HG03354 (cell line): ENCODE measurements at regions not wholly inside any gene's neighbourhood (a gene's known extent, or its start where the extent isn't known, plus 50 kb on each side); places are given as distances from the start of the nearest gene placed in this dataset.
"Not testable (repeated sequence)": the region's sequence is repeated elsewhere in the genome, so short reads cannot be mapped to it uniquely, and the experiment has no call there.

Experiments
- ATAC-seq: cut with Tn5 transposase; IDR thresholded peaks from one replicate; pipeline ENCODE4 v1.9.1; 2021; ENCODE audit warnings: mild to moderate bottlenecking; ENCODE audit not compliant: unreplicated experiment, poor library complexity, severe bottlenecking

DNA sequence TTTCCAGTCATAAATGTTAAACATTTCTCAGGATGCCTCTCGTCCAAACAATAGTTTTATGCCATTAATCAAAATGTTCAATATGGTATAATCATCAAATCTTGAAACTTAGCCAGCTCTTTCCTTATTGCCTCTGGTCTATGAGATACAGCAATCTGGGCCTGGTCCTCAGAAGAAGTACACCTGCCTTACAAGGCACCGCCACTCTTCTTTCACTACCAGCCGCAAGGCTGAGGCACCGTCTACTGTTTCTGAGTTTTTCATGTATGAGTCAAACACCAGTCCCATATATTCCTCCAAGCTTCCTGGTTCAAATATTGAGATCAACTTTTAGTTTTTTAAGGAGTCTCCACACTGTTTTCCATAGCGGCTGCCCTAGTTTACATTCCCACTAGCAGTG, 600.6 kb upstream of the FAT3 start:
- no peak for ATAC-seq

DNA sequence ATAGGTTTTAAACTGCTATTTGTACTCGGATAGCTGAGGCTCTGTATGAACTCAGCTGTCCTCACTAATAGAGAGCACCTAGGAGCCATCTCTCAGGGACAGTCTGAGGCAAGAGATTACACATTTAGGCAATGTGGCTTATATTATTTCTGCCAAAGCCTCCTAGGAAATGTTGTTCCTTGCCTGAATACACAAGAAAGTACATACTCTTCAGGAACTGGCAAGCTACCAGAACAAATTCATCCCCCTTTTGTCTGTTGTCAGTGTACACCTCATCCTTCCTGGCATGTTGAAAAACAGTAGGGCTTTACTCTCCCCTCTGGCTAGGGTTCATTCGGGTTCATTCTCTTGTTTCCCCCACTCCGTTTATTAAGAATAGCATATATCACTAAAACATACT, 615.9 kb upstream of the FAT3 start:
- no peak for ATAC-seq

DNA sequence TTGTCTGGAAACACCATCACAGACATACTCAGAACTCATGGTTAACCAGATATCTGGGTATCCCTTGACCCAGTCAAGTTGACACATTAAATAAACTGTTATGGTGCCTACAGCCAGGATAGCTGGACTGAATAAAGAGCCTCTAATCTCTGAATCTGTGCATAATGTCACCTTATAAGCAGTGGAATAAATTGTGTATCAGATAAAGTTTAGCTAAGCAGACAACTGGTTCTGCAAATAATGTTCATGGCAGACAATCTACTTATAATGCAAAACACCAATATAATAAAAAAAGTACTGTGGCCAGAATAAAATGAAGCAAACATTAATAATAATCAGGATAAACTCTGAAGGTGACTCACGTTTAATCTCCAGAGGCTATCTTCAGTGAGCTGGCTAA, 628.5 kb upstream of the FAT3 start:
- ATAC-seq, result no peak

DNA sequence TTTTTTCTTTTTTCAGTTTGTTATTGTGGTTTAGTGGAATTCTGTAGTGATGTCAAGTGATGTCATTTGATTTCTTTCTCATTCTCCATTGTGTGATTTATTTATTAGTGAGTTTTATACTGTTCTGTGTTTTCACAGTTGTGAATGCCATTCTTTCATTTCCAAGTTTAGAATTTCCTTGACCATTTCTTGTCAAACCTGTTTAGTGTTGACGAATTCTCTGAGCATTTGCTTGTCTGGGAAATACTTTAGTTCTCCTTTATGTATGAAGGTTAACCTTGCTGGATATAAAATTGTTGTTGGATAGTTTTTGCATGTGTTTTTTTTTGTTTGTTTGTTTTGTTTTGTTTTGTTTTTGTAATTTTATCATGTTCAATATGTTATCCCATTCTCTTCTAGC, 633.6 kb upstream of the FAT3 start:
- no peak for ATAC-seq

DNA sequence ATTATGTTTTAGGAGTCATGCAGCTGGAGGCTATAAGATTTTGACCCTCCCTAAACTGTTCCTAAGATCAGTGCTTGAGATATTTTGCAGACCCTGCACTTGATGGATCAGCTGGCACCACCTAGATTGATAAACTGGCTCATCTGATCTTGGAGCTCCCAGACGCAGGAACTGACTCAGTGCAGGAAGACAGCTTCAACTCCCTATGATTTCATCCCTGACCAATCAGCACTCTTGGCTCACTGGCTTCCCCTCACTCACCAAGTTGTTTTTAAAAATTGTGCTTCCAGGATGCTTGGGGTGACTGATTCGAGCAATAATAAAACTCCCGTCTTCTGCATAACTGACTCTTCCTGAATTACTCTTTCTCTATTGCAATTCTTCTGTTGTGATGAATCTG, 637.5 kb upstream of the FAT3 start:
- ATAC-seq, result no peak

DNA sequence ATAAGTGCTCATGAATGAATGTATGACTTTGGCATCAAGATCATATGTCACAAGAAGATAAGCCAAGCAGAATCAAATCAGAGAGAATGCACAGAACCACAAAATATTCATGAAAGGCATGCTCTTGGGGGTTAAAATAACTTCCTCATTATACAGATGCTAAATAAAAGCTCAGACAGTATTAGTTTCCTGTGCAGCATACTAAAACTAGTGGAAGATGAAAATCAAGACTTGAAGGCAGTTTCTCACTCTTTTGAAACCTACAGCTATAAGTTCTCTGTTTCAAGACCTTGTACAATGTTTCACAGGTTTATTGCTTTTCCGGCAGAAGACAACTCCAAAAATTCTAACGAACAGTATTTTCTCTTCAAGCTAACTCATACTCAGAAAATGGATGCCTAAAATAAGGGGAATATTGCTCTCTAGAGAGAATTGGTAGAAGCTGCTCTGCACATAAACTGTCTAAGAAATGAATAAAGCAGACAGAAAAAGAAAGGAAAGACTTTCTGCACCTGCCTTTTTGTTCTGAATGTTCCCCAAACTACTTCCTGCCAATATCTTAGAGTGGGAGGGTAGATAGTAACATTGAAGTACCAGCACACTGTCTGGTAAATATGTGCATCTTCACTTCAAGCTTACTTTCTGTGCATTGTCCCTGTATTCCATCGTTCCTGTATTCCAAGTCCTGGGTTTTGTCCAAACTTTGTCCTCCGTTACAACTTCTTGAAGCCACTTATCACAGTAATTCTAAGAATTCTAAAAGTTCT, 639.4 kb upstream of the FAT3 start:
- ATAC-seq, result no peak

DNA sequence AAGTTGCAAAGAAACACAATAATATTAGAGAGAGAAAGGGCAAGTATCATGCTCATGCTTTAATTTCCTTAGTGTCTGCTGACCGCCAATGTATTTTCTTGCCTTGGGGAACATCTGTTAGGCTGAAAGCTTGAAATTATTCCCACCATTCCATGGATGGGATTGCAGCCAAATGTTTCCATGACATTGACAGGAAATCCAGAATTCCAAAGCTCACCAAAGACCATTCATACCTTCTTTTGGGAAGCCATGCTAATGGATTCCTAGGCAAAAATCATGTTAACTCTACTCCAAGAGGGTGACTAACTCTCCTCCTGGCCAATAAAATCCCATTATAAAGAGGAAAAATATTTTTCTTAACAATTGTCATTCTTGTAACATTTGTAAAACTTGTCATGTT, 661.4 kb upstream of the FAT3 start:
- ATAC-seq, result no peak

DNA sequence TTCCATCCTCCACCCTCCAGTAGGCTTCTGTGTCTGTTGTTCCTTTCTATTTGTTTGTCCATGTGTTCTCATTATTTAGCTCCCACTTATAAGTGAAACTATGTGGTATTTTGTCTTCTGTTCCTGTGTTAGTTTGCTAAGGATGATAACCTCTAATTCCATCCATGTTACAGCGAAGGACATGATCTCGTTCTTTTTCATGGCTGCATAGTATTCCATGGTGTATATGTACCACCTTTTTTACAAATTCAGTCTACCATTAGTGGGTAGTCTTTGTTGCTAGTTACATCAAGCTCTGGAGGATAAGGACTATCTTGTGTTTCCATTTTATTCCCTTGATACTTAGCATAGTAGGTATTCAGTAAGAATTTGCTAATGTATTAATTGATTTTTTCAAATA, 664.2 kb upstream of the FAT3 start:
- ATAC-seq, result no peak

DNA sequence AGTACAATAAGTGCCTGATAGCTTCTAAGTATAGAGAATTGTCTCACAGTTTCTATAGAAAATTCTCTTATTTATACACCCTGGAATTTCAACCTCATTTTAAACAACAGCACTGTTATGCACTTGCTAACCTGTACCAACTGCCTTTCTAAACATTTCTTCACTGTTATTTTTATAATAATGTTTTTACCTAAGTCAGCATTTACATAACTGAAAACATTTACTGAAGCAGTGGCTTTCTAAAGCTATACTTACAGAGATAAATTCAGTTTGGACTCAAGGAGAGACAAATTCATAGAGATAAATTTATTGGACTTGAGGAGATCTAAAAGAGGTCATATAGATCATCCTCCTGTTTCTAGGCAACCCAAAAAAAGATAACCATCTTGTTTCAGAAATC, 686.6 kb upstream of the FAT3 start:
- ATAC-seq, result no peak

DNA sequence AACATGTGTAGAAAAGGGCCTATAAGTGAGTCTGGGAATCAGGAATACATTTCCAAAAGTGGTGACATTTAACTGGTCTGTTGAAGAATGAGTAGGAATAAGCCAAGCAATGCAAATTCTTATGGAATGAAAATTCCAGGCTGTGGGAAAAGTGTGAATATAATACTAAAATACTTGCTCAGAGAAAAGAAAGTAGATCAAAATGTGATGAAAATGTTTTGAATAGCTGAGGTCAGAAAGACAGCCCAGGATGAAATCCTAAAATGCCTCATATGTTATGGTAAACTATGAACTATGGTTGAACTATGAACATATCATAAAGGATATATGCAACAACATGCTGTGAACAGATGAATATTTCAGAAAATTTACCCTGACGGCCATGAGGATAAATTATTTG, 688.3 kb upstream of the FAT3 start:
- no peak for ATAC-seq

DNA sequence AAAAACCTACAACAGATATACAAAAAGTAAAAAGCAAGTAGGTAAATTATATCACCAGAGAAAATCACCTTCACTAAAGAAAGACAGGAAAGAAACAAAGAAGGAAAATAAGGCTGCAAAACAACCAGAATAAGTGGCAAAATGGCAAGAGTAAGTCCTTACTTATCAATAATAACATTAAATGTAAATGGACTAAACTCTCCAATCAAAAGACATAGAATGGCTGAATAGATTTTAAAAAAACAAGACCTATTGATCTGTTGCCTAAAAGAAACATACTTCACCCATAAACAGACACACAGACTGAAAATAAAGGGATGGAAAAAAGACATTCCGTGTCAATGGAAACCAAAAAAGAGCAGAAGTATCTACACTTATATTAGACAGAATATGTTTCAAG, 695.7 kb upstream of the FAT3 start:
- ATAC-seq, result no peak

DNA sequence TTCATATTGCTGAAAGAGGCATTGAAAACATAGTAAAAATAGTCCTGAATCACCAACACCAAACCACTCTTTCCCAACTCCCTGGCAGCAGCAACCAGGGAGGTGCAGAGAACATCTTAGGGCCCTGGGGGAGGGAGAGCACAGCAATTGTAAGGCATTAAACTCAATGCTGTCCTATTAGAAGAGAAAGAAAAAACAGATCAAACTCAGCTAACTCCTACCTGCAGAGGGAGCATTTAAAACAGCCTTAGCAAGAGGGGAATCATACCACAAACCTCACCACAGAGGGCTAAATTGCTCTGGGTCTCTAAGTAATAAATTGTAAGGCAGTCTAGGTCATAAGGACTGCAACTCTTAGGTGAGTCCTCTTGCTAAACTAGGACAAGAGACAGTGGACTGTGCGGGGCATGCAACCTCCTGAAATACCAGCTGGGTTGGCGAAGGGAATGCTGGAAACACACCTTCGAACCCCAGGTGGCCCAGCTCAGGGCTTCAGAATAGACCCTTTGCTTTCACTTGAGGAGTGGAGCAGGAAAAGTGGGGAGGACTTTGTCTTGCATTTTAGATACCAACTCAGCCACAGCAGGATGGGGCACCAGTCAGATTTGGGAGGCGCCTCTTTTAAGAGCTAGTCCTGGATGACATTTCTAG, 697.1 kb upstream of the FAT3 start:
- no peak for ATAC-seq

DNA sequence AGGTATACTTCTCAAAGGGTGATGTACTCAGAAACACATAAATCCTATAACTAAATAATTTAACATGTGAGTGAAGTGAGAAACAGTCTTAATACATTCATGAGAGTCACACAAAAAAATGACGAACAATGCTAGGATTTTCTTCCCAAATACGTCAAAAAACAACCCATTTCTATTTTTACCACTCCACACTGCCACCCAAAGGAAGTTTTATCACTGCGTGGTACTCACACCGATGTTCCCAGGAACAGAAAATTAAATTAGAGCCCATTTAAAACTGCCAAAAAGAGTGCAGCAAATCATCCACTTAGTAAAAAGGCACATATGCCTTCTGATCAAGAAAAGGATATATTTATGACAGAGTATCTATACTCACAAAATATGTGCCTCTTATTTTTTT, 710.9 kb upstream of the FAT3 start:
- ATAC-seq, result no peak

DNA sequence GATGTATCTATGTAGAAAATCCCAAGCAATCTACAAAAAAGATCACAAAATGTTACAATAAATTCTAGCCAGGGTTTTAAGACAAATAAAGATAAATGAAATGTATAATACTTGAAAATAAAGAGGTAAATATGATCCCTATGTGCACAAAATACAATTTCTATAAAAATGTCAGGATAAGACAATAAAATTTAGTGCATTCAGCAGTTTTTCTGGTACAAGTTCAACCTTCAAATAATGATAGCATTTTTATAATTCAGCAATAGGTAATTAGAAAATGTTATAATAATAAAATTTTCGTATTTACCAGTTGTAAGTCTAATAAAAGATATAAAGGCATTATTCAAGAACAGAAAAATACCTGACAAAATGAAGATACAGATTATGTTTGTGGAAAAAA, 726.8 kb upstream of the FAT3 start:
- ATAC-seq, result no peak

DNA sequence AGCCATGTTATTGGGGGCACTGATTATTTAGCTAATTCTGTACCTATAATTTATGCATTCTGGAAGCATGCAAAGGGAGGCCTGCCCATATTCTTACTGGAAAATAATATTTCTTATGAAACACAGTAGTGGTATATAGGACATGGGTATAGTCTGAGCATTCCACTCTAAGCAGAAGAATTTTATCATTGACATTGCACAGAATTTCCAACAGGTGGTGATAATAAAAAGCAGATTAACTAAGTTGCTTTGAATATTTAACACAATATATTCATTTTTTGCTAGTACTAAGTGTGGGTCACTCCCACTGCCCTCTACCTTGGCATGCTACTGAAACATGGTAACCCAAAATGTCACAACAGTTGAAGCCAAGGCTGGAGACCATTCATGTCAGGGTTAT, 728.8 kb upstream of the FAT3 start:
- ATAC-seq, result no peak

DNA sequence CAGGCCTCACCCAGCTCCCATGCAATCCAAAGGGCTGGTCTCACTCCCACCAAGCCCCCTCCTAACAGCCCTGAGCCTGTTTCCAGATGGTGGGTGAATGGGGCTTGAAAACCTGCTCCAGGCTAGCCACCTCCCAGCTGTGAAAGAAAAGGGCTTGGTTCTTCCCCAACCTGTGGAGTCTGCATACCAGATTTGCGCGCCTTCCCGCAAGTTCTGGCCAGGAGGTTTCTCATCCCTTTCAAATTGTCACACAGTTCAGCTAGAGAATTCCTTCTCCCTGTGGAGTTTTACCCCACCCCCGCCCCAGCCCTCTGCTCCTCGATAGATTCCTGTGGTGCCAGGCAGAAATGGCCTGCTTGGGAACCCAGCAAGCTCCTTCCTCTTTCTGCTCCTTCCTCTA, 734.6 kb upstream of the FAT3 start:
- no peak for ATAC-seq

DNA sequence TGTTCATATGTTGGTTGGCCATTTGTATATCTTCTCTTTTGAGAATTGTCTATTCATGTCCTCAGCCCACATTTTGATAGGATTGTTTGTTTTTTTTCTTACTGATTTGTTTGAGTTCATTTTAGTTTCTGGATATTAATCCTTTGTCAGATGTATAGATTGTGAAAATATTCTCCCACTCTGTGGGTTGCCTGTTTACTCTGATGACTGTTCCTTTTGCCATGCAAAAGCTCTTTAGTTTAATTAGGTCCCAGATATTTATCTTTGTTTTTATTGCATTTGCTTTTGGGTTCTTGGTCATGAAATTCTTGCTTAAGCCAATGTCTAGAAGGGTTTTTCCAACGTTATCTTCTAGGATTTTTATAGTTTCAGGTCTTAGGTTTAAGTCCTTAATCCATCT, 740.7 kb upstream of the FAT3 start:
- ATAC-seq, result not testable (repeated sequence)

DNA sequence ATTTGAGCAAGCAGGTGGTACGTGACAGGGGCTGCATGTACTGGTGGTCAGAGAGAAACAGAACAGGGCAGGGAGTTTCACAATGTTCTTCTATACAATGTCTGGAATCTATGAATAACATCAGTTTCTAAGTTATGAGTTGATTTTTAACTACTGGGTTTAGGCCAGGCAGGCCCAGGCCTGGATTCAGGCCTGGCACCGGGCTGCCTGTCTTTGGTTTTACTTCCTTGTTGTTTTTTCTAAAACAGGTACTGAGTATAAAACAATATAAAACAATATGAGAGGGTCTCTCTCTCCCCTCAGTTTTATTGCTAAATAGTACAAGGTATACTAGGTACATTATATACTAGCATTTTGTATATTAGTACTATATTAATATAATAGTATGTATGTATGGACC, 742.7 kb upstream of the FAT3 start:
- ATAC-seq, result not testable (repeated sequence)

DNA sequence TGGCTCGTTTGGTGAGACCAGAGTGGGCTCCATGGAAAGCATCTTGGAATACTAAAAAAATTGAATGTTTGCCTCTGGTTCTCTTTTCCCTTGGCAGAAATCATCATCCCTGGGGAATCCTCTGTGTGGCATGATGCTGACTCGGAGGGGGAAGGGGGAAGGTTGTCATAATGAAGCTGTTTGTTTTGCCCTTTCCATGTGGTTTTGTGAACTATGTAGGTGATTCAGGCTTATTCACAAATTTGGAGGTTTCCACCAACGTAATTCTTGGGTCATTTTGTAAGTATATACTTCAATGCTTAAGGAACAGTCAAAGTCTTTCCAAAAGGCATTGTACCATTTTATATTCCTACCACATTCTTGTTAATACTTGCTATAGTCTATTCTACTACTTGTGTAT, 754.0 kb upstream of the FAT3 start:
- no peak for ATAC-seq

DNA sequence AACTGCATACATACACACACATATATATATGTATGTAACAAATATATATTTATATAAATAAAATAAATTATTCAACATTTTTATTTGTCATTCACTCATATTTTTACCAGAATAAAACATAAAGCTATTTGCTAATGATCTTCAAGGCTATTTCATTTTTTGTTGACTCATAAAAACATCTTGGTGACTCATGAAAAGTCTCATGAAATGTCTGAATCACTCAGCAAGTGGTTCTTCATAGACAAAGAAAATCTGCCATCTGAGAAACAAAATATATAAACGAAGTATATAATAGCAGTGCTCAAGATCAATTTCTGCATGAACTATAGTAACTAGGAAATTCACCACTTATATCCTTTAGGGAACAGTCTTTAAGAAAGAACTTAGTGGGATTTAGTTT, 764.8 kb upstream of the FAT3 start:
- ATAC-seq, result no peak

DNA sequence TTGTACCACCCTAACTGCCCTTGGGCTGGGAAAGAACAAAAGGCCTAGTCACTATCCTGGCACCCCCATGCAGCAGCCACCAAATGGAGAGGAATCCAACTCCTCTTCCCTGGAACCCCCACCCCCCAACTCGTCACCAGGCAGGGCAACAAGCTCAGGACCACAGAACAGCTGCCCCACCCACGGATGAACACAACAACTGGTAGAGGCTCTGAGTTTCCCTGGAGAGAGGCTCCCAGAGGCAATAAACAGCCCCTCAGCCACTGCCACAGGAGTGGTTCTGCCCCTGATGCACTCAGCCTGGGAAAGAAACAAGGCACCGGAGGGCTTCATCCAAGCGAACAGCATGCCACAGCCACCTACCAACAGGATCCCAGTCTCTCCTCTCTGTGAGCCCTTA, 778.4 kb upstream of the FAT3 start:
- no peak for ATAC-seq
